ENCODE measurements at regions not wholly inside any gene's neighbourhood (a gene's known extent, or its start where the extent isn't known, plus 50 kb on each side); places are given as distances from the start of the nearest gene placed in this dataset.

DNA sequence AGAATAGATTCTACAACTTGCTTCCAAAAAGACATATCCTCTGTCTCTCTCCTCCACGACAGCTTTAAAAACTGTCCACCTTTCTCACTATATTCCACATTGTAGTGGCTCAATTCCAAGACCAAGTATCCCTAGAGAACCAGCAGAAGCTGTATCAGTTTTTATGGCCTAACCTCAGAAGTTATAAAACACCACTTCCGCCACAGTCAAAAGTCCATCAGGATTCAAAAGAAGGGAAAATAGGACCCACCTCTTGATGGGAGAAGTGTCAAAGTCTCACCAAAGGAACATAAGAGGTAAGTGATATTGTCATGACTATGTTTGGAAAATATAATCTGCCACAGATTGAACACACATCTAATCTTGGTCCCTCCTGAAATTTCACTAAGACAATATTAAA, 299.2 kb upstream of the RGMB start:
- DNase-seq (ENCODE audit: low read depth), result no peak
- H3K4me3 ChIP-seq (ENCODE audit: low read depth, low read length), result no peak overlapping the region
- TF ChIP-seq, protein P1, sequence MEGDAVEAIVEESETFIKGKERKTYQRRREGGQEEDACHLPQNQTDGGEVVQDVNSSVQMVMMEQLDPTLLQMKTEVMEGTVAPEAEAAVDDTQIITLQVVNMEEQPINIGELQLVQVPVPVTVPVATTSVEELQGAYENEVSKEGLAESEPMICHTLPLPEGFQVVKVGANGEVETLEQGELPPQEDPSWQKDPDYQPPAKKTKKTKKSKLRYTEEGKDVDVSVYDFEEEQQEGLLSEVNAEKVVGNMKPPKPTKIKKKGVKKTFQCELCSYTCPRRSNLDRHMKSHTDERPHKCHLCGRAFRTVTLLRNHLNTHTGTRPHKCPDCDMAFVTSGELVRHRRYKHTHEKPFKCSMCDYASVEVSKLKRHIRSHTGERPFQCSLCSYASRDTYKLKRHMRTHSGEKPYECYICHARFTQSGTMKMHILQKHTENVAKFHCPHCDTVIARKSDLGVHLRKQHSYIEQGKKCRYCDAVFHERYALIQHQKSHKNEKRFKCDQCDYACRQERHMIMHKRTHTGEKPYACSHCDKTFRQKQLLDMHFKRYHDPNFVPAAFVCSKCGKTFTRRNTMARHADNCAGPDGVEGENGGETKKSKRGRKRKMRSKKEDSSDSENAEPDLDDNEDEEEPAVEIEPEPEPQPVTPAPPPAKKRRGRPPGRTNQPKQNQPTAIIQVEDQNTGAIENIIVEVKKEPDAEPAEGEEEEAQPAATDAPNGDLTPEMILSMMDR (IDR thresholded peaks at IDR 0.05; ENCODE audit: low read depth, low read length, missing control alignments), result no peak

DNA sequence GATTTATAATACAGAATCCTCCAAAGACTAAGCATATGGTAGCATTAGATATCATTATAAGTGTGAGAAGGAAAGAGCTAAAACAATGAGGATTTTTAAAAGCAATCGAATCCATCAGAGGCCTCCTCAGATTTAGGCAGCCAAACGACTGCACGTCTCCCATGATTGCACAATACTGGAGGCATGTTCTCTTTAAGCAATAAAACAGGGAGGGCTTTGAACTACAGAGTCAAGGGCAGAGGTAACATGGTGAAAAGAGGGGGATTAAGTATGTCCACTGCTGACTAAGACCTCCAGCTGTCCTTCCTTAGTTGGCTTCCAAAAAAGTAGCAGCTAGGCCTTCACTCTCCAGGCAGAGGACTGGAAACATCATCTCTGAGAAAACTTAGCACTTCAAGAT, 298.7 kb upstream of the RGMB start:
- DNase-seq (ENCODE audit: low read depth), result no peak
- TF ChIP-seq, protein P1 (IDR thresholded peaks at IDR 0.05; ENCODE audit: low read depth, low read length, missing control alignments), result no peak
- no peak overlapping the region for H3K4me3 ChIP-seq (ENCODE audit: low read depth, low read length)

DNA sequence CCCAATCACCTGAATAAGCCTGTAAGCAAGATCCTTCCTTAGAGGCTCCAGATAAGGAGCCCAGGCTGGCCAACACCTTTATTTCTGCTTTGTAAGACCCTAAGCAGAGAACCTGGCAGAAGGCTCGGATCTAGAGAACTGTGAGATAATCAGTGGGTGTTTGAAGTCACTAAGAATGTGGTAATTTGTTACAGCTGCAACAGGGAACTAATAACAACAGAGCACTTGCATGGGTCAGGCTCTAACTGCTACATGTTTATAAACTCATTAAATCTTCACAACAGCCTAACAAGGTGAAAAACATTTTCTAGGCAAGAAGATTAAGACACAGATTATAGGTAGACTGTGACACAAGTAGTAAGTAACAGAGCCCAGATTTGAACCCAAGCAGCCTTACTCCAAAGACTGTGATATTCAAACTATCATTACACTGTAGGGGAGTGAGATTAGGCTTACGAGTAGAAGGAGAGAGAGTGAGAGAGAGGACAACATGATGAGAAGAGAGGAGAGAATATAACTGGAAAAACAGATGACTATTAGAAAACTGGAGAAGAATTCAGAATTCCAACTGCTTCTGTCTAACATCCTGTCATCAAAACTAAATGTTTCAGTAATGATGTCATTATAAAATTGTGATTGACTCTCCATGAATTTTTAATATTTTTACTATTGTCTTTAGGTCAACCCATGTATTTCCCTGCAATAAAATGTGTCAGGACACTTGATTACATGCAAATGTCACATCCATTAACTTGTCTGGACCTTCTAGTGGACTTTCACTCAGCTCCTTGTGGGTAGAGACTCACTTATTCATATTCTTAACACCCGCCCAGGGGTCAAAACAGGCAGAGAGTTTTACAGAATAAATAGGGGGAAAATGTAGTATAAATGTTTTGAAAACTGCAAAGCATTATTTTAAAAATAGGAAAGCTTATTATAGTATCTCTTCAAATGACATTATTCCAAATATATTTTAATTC, 290.9 kb upstream of the RGMB start:
- TF ChIP-seq, protein P1 (IDR thresholded peaks at IDR 0.05; ENCODE audit: low read depth, low read length, missing control alignments), result no peak
- no peak for DNase-seq (ENCODE audit: low read depth)
- H3K4me3 ChIP-seq (ENCODE audit: low read depth, low read length), result no peak overlapping the region

DNA sequence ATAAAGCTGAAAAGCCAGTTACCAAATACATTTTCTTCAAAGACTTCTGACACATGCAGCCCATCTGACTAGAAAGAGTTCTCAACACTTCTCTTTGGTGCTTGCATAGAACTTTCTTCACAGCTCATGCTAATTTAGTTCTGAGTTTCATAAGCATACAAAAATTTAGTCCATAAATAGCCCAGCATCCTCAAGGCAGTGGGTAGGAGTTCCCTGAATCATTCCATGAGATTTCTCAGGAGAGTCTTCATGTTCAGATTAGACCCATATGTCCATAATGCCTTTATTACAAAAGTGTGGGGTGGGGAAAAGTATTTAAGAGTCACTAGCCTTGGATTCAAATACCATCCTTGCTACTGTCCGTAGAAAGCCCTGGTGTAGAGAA, 290.2 kb upstream of the RGMB start:
- no peak for DNase-seq (ENCODE audit: low read depth)
- no peak overlapping the region for H3K4me3 ChIP-seq (ENCODE audit: low read depth, low read length)
- TF ChIP-seq, protein P1 (IDR thresholded peaks at IDR 0.05; ENCODE audit: low read depth, low read length, missing control alignments), result no peak

DNA sequence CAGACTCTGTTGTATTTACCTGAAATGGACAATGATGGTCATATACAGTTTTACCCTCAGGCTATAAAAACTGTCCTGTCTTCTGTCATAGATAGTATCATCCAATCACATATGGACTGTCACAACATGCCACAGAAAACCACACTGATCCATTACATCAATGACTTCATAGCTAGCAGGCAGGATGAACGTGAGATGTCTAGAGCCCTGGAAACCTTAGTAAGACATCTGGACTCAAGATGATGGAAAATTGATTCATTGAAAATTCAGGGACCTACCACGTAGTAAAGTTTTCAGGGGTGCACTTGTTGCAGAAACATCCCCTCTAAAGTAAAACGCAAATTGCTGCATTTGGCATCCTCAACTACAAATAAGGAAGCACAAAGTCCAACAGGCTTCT, 284.4 kb upstream of the RGMB start:
- TF ChIP-seq, protein P1 (IDR thresholded peaks at IDR 0.05; ENCODE audit: low read depth, low read length, missing control alignments), result no peak
- H3K4me3 ChIP-seq (ENCODE audit: low read depth, low read length), result no peak overlapping the region
- no peak for DNase-seq (ENCODE audit: low read depth)

DNA sequence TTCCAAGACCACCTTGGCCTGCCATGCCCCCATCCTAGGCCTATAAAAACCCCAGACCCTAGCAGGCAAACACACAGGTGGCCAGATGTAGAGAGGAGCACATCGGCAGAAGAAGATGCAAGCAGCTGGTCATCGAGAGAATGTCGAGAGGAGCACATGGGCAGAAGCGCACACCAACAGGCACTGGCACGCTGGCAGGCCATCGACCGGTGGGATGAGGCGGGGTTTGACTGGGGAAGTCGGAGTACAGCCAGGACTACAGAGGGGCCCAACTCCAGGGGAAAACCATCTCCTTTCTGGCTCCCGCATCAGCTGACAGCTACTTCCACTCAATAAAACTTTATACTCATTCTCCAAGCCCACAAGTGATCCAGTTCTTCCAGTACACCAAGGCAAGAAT, 283.1 kb upstream of the RGMB start:
- no peak overlapping the region for H3K4me3 ChIP-seq (ENCODE audit: low read depth, low read length)
- TF ChIP-seq, protein P1 (IDR thresholded peaks at IDR 0.05; ENCODE audit: low read depth, low read length, missing control alignments), result no peak
- DNase-seq (ENCODE audit: low read depth), result no peak

DNA sequence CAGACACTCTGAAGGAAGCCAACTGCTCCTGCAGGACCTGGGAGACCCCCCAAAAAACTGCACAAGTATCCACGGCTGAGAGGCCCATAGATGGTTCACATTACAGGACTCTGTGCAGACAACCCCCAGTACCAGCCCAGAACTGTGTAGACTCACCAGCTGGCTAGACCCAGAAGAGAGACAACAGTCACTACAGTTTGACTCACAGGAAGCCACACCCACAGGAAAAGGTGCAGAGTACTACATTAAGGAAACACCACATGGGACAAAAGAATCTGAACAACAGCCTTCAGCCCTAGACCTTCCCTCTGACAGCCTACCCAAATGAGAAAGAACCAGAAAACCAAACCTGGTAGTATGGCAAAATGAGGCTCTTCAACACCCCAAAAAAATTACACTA, 281.2 kb upstream of the RGMB start:
- H3K4me3 ChIP-seq (ENCODE audit: low read depth, low read length), result no peak overlapping the region
- TF ChIP-seq, protein P1 (IDR thresholded peaks at IDR 0.05; ENCODE audit: low read depth, low read length, missing control alignments), result no peak
- DNase-seq (ENCODE audit: low read depth), result no peak

All from GM12864 (cell line).